Esophagus mucosa (tissue), 1 donor: ENCODE measurements at regions not wholly inside any gene's neighbourhood (a gene's known extent, or its start where the extent isn't known, plus 50 kb on each side); places are given as distances from the start of the nearest gene placed in this dataset.

Experiments
- ATAC-seq: fragments of 200-7000 bp; cut with Tn5 transposase; one replicate; pipeline ENCODE4 v1.9.1; 2020
- donor health status: DM: yes; HTN: yes; CAD: no.

DNA sequence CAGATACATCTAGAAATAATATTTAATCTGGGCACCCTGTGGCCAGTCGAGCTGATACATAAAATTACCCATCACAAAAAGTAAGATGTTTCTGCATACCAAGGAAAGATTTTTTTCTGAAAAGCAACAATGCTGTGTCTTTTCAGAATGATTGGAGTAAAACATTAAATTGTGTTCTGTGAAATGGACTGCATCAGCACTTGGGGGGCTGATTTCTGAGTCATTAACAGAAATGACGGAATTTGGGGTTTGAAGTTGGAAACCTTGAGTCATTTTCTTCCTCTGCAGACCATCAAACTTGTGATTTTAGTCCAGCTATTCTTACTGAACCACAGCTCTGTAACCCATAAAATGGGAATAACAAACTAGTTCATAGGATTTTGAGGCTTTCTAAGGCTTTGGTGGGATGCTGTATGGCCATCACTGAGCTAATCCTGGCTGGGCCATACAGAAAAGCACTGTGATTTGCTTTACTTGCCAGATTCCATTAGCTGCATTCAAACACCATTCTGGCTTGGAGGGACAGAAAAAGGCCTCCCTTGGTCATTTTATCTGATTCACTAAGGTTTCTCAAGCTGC lies 739.4 kb upstream of the IGFBP3 start:
- ATAC-seq = no peak

DNA sequence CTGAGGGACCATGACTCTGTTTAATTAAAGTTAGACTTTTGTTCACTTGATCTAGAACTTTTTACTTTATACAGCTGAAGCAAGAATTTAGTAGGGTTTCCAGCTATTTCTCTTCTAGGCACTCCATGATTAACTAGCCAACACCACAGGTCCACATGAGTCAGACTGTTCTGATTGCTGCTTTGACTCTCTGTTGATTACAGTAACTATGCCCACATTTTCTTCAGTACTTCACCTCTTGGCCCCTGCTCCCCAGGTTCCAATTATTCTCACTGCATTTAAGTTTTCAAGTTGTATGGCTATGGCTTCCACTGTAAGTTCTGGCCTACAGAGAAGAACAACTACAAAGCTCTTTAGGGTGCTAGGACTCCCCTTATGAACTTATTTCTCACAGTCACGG lies 737.2 kb upstream of the IGFBP3 start:
- ATAC-seq = no peak

DNA sequence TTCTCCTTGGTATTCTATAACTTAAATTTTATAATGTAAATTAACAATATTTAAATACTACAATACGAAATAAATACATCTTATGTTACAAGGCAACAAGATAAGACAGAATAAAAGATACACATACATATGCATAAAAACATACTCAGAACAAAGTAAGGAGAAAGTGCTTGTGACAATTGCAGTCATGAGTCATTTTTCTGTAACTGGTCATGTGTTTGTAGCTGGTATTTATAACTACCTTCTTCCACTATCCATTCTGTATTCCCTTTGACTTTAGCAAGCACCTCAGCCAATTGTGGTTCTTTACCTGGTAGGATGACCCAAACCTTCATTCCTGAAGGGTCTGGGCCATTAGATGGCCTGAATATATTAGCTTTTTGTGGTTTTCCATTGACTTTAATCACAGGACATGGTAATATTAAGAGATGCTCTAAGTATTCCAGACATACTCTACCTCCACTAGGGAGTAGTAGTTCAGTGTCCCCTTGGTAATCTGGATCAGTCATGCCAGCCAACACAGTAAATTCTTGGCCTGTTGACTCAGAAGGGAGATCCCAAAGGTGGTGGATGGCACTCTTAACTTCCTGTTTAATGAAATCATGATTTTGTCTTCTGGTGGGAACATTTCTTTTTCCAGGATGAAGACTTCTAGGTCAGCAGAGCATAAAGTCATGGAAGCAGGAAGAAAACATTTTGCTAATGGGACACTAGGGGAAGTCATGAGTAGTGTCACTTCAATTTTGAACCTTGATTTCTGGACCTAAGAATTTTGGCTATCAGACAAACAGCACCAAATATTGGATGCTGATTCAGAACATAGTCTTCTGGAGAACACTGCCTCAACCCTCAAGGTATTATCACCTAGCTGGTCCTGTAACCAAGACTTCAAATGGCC lies 733.7 kb upstream of the IGFBP3 start:
- no peak for ATAC-seq

DNA sequence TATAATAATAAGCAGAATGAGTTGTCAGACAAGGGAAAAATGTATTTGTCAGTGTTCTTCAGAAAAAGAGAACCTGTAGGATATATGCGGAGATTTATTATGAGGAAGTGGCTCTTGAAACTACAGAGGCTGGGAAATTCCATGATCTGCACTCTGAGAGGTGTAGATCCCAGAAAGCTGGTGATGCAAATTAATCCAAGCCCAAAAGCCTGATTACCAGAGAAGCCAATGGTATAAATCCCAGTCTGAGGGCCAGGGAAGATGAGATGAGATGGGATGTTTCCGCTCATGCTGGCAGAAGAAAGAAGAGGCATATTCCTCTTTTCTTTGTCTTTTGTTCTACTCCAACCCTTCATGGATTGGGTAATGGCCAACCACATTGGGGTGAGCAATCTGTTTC lies 732.8 kb upstream of the IGFBP3 start:
- ATAC-seq = no peak

DNA sequence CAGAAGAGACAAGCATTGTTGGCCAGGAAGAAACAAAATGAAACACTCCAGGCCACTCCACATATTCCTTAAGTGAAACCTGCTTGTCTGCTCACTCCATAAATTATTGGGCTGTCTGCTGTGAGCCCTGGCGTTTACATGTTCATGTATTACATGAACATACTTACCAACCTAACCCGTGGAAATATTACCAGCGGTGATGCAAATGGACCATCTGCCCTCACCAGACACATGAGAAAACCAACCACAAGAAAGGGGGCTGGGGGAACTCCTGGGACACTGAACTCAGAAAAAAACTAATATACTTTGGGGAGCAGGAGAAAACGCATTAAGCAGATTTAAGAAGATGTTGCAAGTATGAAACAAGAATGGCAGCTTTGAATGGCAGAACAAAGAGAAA lies 731.2 kb upstream of the IGFBP3 start:
- no peak for ATAC-seq

DNA sequence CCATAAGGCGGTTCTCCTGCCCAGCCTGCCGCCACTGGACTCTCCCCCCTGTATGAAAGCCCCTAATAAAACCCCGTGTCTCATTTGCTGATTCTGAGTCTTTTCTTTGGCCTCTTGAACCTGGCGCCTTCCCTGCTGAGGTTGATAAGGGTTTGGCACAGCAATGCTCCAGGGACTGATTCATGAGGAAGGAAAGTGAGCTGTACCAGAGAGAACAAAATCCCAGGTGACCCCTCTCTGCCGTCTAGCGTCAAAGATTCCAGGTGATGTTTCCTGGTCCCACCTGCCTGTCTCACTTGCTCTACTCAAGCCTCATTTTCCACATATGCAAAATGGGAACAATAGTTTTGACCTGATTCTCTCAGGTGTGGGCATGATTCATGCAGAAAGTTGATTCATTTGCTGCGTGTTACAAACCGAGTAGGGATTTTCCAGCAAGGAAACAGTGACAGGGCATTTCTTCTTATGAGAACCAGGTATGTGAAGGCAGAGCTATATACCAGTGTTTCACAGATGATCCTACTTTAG lies 730.6 kb upstream of the IGFBP3 start:
- ATAC-seq = peak; percentile 88

DNA sequence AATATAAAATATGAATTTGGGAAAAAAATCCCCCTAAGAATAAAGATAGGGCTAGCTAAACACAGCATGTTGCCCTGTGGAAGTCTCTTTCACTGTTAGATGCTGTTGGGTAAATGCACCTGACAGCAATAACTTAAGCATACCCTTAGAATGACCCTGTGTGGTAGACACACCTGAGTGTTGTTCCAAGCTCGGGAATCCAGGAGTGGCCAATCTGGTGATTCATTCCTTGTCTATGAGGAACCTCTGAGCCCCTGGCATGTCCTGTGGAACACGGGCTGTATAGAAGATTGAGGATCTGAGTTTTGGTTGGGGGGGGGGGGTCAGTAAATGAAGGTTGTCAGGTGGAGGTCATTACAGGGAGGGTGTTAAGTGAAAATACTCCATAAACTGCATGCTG lies 730.0 kb upstream of the IGFBP3 start:
- peak; percentile 96 for ATAC-seq

DNA sequence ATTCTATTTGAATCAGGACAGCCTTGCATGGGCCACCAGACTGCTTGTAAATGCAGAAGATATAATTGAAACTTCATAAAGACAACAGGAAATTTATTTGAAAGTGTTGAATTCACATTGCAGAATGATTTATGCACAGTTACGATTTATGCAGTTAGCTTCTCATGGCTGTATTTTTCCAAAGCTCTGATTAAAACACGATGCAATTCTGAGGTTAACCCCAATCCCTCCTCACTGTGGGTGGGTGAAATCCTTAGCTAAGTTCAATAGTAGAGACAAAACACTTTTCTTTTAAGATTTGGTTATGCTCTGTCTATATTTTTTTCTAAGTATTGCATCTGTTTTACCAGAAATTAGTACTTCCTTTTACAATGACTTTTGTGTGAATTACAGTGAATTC lies 728.8 kb upstream of the IGFBP3 start:
- ATAC-seq = no peak

DNA sequence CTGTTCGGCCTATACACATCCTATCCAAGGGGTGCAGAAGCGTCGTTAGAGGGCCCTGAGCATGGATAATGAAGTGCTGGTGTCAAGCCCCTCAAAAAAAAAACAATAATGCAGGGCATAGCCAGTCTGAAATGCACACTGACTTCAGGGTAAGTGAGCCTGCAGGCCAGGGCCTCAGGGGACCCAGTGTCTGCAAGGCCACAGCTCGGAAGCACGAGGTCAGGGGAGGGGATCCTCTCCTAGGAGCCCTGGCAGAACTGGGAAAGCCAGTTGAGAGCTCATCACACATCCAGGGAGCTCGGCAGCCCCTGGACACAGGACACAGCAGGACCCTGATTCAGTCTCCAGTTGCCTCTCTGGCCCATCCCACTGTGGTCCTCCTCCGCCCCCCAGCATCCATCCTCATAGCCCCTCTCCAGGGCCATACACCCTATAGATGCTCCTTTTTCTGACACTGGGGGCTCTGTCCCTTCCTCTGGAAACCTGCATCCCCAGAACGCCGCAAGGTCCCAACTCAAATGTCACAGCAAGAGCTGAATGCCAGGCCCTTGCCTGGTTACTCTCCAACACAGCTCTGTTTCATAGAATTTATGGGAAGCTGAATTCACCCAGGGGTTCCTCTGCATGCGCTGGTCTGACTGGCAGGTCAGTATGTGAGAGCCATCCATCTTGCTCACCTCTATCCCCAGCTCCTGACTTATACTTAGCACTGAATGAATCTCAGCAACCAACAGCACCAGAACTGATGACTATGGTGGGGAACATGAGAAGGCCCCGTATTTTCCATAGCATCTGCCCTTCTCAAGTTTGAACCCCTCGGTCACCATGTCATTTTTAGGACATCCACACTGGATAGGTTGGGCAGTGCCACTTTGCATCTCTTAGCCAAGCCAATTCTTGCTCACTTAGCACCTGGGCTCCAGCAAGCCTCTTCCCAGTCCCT lies 717.0 kb upstream of the IGFBP3 start:
- ATAC-seq = no peak

DNA sequence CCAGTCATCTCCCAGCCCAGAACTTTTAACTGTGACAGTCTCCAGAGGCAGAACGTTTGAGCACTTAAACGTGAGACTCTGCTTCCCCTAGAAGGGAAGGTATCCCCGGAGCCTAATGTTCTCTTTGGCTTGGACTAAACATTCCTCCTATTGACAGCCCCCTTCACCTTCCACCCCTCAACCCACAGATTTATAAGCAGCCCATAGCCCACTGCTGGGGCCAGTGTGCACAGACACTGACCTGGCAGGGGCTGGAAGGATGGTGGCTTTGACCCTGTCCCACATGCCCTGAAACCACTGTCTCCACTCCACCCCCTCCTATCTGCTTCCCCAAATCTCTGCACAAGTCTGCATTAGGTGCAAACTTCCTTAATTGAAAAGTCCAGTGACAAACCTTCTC lies 715.0 kb upstream of the IGFBP3 start:
- no peak for ATAC-seq

DNA sequence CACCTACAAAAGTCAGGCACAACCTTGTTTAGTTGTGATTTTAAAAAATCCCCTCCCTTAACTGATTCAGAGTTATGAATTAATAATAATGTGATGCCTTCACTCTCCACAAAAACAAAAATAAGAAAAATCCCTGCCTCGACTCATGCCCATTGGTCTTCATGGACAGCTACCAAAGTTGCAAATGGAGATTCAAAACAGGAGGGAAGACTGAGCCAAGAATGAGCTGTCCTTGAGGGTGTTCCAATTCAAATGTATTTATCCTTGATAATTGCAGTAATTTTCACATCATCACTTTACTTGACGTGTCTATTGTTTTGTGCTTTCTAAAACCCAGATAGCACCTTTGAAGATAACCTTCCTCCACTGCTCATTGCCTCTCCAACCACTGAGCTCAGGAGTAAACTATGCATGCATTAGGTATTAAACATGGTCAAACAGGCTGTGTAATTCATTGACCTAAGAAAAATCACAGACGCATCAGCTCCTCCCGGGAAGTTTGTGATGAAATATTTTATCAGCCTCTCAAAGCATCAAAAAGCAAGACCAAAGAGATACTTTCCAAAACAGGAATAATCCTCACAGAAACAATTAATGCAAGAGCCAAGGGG lies 712.7 kb upstream of the IGFBP3 start:
- ATAC-seq = no peak

DNA sequence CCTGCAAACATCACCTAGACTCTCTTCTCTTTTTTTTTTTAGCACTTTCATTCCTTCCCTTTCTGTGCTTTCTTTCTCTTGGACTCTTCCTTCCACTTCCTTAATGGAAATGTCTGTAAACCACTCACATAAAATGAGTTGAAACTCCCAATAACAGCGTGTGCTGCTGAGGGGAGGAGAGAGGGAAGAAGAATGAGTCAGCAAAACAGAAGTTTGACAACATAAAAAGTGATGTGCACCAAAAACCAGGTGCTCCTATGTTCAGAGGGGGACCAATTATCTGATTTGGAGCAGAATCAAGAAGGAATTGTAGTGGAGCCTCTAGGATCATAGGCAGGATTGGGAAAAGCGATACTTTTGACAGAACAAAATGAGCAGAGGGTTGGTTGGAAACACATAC lies 712.1 kb upstream of the IGFBP3 start:
- ATAC-seq = no peak

DNA sequence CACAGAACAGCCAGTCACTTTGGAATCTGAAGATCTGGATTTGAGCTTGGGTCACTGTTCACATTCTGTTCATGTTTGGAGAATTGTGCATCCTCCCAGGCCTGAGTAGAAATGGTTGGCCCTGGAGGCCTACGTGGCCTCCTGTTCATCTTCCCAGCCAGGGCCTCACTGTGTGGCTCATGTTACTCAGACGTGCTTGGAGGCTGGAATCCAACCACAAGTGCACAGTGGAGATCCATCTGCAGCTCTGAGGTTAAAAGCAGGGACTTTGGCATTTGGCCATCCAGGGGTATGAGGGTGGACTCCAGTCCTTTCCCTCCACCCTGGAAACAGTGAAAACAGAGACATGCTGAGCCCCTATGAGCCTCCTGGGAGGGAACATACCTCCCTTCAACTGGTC lies 709.0 kb upstream of the IGFBP3 start:
- no peak for ATAC-seq

DNA sequence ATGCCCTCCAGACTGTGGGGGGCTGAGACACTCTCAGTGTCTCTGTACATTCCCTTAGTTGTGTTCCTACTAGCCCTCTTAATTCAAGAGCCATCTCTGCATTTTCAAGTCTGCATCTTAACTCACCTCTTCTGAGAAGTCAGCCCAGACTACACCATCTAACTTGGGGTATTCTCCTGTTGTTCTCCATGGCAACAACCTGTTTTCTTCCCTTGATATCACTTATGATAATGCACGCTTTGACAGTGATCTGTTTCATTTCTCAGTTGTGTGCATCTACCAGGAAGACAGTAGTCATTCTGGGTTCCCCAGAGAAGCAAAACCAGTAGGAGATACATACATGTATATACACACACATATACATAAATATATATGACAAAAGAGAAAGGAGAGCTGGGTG lies 707.3 kb upstream of the IGFBP3 start:
- ATAC-seq = no peak

DNA sequence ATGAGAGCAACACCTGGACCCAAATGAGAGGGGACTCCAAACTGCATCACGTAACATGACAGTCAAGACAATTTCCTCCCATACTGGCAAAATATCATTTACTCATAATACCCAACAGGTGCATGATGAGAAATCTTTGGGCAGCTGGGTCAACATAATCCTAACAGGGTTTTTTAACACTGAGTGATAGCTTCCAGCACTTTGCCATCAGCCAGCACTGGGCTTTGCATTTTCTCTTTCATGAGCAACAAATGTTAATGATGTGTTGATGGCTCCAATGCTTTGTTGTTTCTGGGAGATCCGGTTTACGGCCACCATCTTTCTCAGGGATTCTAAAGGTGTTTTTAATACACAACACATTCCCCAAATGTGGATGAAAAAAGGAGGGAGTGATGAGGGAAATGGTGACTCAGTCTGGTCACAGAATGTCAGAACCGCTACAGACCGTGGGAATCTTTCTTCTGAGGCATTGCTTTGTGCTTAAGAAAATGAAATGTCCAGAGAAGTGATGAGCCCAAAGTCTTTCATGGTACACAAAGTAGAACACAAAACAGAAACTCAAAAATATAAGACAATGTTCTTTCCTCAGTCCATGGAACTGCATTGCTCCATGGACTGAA lies 705.7 kb upstream of the IGFBP3 start:
- ATAC-seq = no peak

DNA sequence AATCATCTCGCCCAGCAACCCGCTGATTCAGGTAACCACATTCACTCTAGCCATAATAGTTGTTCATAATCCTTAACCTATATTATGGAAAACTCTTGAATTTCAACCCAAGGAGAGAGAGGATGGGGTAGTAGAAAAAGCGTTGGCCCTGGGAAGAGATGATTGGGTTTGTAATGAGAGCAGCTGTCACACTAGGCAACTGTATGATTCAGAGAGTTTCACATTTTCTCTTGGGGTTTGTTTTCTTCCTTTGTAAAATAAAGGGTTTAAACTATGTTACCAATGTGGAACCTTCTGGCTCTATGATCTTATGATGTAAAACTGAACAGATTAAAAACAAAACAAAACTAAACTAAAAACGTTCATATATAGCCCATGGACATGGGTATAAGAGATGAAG lies 705.2 kb upstream of the IGFBP3 start:
- ATAC-seq = no peak

DNA sequence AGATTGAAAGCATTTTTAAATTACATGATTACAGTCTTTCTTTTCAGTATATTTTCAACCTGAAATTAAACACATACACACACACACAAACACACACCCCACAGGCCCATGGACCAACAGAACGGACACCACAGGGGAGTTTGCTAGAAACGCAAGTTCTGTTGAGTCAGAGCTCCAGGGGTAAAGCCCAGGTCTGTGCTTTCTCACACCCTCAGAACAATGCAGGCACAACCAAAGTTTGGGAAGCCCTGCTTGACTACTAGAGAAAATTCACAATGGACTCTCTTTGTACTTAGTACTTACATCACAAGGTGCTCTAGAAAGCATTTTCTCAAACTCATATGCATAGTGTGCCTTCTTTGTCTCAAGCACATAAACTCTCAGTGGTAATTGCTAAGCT lies 704.0 kb upstream of the IGFBP3 start:
- ATAC-seq = no peak

DNA sequence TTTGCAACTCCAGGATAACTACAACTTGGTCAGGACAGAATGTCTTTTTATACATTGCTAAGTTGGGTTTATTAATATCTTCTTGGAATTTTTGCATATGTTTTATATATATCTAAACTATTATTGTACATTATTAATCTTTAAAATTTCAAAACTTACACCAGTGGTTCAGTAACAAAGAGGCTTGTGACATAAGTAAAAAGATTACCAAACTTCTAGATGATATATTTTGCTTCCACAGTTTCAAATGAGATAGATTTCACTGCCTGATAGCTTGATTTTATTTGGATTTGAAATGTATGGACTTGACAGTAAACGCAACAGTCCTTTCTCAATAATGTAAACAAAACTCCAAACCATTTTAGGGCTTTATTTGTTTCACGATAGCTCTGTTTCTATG lies 701.2 kb upstream of the IGFBP3 start:
- ATAC-seq = no peak

DNA sequence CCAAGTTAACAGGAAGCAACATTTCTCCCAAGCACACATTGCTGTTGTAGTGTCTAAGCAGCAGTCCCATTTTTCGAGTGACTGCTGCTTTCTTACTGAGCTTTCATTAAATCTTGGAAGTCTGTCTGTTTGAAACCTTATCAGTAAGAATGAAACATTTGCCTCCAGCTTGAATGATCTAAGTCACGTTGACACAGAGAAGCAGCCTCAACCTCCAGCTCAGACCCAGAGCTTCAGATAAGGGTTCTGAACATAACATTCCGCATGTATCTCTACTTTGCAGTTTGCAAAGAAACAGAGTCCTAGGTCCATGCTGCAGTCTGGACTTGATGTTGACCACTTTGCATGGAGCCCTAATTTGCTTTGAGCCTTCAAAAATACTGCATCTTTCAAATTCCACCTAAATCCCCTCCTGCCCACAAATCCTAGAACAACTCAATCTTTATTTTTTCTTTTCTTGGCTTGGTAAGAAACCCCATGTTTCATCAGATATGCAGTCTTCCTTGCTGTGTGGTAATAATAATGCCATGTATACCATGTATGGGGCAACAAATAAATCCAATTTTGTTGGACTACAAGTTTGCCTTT lies 698.7 kb upstream of the IGFBP3 start:
- no peak for ATAC-seq

DNA sequence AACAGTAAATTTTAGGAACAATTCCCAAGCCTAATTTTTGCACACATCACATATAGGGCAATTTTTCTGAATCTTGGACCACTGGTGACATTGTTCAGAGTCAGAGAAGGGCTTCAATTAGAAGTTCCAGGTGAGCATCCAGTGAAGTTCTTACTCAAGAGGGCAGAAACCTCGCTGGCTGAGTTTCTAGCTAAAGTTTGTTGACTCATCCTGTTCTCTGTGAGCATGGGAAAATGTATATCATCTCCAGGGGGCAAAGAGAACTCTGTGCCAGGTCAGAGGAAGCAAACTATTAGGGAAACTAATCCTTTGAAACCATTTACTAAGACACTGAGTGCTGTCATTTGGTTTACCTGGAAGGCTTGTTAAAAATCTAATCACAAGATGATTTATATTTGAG lies 695.6 kb upstream of the IGFBP3 start:
- ATAC-seq = no peak

DNA sequence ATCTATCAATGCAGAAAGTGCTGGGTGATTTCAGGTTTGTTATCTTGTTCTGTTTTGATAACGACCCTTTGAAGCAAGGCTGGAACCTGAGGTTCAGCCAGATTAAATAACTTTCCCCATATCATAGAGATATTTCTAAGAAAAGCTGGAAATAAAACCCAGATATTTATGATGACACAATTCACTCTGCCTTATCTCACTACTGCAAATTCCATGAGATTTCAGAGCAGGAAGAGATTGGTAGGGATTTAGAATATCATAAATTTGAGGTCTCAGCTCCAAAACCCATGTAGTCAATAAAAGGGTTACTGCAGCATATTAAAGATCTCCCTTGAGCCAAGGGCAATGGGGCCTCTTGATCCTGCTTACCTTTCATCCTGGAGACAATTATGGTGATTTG lies 692.5 kb upstream of the IGFBP3 start:
- ATAC-seq = no peak

DNA sequence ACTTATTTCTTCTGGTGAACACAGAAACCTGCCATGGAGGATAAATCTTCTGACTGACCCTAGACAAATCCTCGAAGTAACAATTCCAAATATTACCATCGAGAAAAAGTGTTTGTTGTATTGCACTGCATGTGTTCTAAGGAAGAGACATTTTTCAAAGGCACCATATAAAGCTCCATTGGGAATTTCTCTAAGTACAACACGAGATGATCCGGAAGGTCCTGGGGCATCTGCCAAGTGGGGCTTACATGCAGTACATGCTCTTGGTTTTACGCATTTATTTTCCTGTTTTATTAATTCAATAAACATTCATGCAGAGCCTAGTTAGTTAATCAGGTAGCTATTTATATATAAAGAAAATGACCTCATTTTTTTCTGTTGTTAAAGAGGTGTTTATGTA lies 692.0 kb upstream of the IGFBP3 start:
- no peak for ATAC-seq
